ENCODE measurements at regions not wholly inside any gene's neighbourhood (a gene's known extent, or its start where the extent isn't known, plus 50 kb on each side); places are given as distances from the start of the nearest gene placed in this dataset.
"Not testable (repeated sequence)": the region's sequence is repeated elsewhere in the genome, so short reads cannot be mapped to it uniquely, and the experiment has no call there.

GRCh38 chr12:127154830-127155229, 1112.1 kb upstream of the TMEM132C start:
- TF ChIP-seq CTCF (IDR thresholded peaks at IDR 0.05; ENCODE audit: control extremely low read depth in 1 of 3, insufficient read depth in 1 of 3, low read depth in 1 of 3, low read length in 3 of 3); SUZ12 (IDR thresholded peaks at IDR 0.05; ENCODE audit: low read length); SRF (IDR thresholded peaks at IDR 0.05; ENCODE audit: low read depth, low read length); RAD21 (IDR thresholded peaks at IDR 0.05 in 1 of 2, conservative IDR thresholded peaks at IDR 0.05 in 1 of 2; ENCODE audit: low read depth in 2 of 2, low read length in 2 of 2); SP4 (IDR thresholded peaks at IDR 0.05; ENCODE audit: low read length); MAX (IDR thresholded peaks at IDR 0.05); POLR2A (IDR thresholded peaks at IDR 0.05; ENCODE audit: control extremely low read depth in 1 of 2, low read depth in 2 of 2, low read length in 2 of 2); TAF1 (IDR thresholded peaks at IDR 0.05; ENCODE audit: low read depth, low read length); RFX5 (IDR thresholded peaks at IDR 0.05; ENCODE audit: borderline replicate concordance, low read depth, low read length); TCF12 (IDR thresholded peaks at IDR 0.05; ENCODE audit: low read depth, low read length): not testable (repeated sequence)
